ENCODE measurements at regions not wholly inside any gene's neighbourhood (a gene's known extent, or its start where the extent isn't known, plus 50 kb on each side); places are given as distances from the start of the nearest gene placed in this dataset.
"Not testable (repeated sequence)": the region's sequence is repeated elsewhere in the genome, so short reads cannot be mapped to it uniquely, and the experiment has no call there.

GRCh38 chr4:86508436-86508835, 85.7 kb upstream of the PTPN13 start:
- H3K4me3 ChIP-seq (ENCODE audit: control insufficient read depth in 2 of 3, extremely low read depth in 1 of 3, insufficient read depth in 2 of 3, low read depth in 1 of 3, low read length in 3 of 3) = no peak overlapping the region

GRCh38 chr4:86511590-86511989, 82.5 kb upstream of the PTPN13 start:
- Histone ChIP-seq H3K9ac (ENCODE audit: control insufficient read depth, extremely low read depth, insufficient read depth, low read length) (no peak overlapping the region), H3K9me3 (ENCODE audit: control insufficient read depth, low read depth, low read length) (no peaks in the 10 kb centered on the region), H3K36me3 (ENCODE audit: control insufficient read depth in 2 of 2, extremely low read depth in 1 of 2, insufficient read depth in 2 of 2, low read length in 2 of 2) (no peaks in the 10 kb centered on the region), H3K4me2 (ENCODE audit: control insufficient read depth, extremely low read depth, insufficient read depth, low read depth, low read length) (no peak overlapping the region), H3K9me1 (ENCODE audit: control insufficient read depth, extremely low read depth, insufficient read depth, low read length) (no peaks in the 10 kb centered on the region), H3K4me3 (ENCODE audit: control insufficient read depth in 2 of 3, extremely low read depth in 1 of 3, insufficient read depth in 2 of 3, low read depth in 1 of 3, low read length in 3 of 3) (no peak overlapping the region), H2AFZ (ENCODE audit: control insufficient read depth, low read length) (no peak overlapping the region), H3K4me1 (ENCODE audit: control insufficient read depth, extremely low read depth, insufficient read depth, low read length) (no peaks in the 10 kb centered on the region), H4K20me1 (ENCODE audit: control insufficient read depth, extremely low read depth, insufficient read depth, low read length) (no peaks in the 10 kb centered on the region), H3K79me2 (ENCODE audit: control insufficient read depth, insufficient read depth, low read length) (no peaks in the 10 kb centered on the region), H3K27ac (ENCODE audit: control insufficient read depth, insufficient read depth, low read length) (no peak overlapping the region), H3K27me3 (ENCODE audit: control insufficient read depth, extremely low read depth, insufficient read depth, low read length) (no peaks in the 10 kb centered on the region)
- DNase-seq (ENCODE audit: low read depth, low spot score) (no peak), FAIRE-seq (no peak)
- TF ChIP-seq EZH2 (IDR thresholded peaks at IDR 0.05; ENCODE audit: low read length) = no peak
- dilution Hi-C loops (cut with MboI; ENCODE audit: extremely low pct_ligation_motif_present, low sequenced_read_pairs) = no loop called here

More at GRCh38 chr4:86508436-86508835, 85.7 kb upstream of the PTPN13 start:
- H3K27ac ChIP-seq (ENCODE audit: control insufficient read depth, insufficient read depth, low read length) = no peak overlapping the region
- no peak overlapping the region for H3K4me2 ChIP-seq (ENCODE audit: control insufficient read depth, extremely low read depth, insufficient read depth, low read depth, low read length)
- H3K9me3 ChIP-seq (ENCODE audit: control insufficient read depth, low read depth, low read length) = no peaks in the 10 kb centered on the region
- H3K9ac ChIP-seq (ENCODE audit: control insufficient read depth, extremely low read depth, insufficient read depth, low read length) = no peak overlapping the region
- FAIRE-seq (no peak), DNase-seq (ENCODE audit: low read depth, low spot score) (no peak)
- TF ChIP-seq CTCF (optimal IDR thresholded peaks at IDR 0.05 in 1 of 3, IDR thresholded peaks at IDR 0.05 in 1 of 3, conservative IDR thresholded peaks at IDR 0.05 in 1 of 3; ENCODE audit: extremely low read depth in 1 of 3, insufficient read depth in 2 of 3, low read length in 3 of 3) (no peak), EZH2 (IDR thresholded peaks at IDR 0.05; ENCODE audit: low read length) (no peak)
- no peaks in the 10 kb centered on the region for H3K27me3 ChIP-seq (ENCODE audit: control insufficient read depth, extremely low read depth, insufficient read depth, low read length)
- dilution Hi-C loops (cut with MboI; ENCODE audit: extremely low pct_ligation_motif_present, low sequenced_read_pairs) = no loop called here
- no peak overlapping the region for H2AFZ ChIP-seq (ENCODE audit: control insufficient read depth, low read length)
- H3K79me2 ChIP-seq (ENCODE audit: control insufficient read depth, insufficient read depth, low read length) = no peaks in the 10 kb centered on the region
- no peaks in the 10 kb centered on the region for H3K9me1 ChIP-seq (ENCODE audit: control insufficient read depth, extremely low read depth, insufficient read depth, low read length)
- H4K20me1 ChIP-seq (ENCODE audit: control insufficient read depth, extremely low read depth, insufficient read depth, low read length) = no peaks in the 10 kb centered on the region
- no peaks in the 10 kb centered on the region for H3K36me3 ChIP-seq (ENCODE audit: control insufficient read depth in 2 of 2, extremely low read depth in 1 of 2, insufficient read depth in 2 of 2, low read length in 2 of 2)
- H3K4me1 ChIP-seq (ENCODE audit: control insufficient read depth, extremely low read depth, insufficient read depth, low read length) = no peaks in the 10 kb centered on the region

- Histone ChIP-seq H3K4me2 (ENCODE audit: control insufficient read depth, extremely low read depth, insufficient read depth, low read depth, low read length) (no peak overlapping the region), H3K9me1 (ENCODE audit: control insufficient read depth, extremely low read depth, insufficient read depth, low read length) (no peaks in the 10 kb centered on the region), H2AFZ (ENCODE audit: control insufficient read depth, low read length) (no peak overlapping the region), H4K20me1 (ENCODE audit: control insufficient read depth, extremely low read depth, insufficient read depth, low read length) (no peaks in the 10 kb centered on the region), H3K9ac (ENCODE audit: control insufficient read depth, extremely low read depth, insufficient read depth, low read length) (no peak overlapping the region), H3K79me2 (ENCODE audit: control insufficient read depth, insufficient read depth, low read length) (no peaks in the 10 kb centered on the region), H3K36me3 (ENCODE audit: control insufficient read depth in 2 of 2, extremely low read depth in 1 of 2, insufficient read depth in 2 of 2, low read length in 2 of 2) (no peaks in the 10 kb centered on the region), H3K27me3 (ENCODE audit: control insufficient read depth, extremely low read depth, insufficient read depth, low read length) (no peaks in the 10 kb centered on the region), H3K9me3 (ENCODE audit: control insufficient read depth, low read depth, low read length) (no peaks in the 10 kb centered on the region), H3K4me3 (ENCODE audit: control insufficient read depth in 2 of 3, extremely low read depth in 1 of 3, insufficient read depth in 2 of 3, low read depth in 1 of 3, low read length in 3 of 3) (no peak overlapping the region), H3K4me1 (ENCODE audit: control insufficient read depth, extremely low read depth, insufficient read depth, low read length) (no peaks in the 10 kb centered on the region), H3K27ac (ENCODE audit: control insufficient read depth, insufficient read depth, low read length) (no peak overlapping the region)
- DNase-seq (ENCODE audit: low read depth, low spot score) (no peak), FAIRE-seq (peak; percentile 13)
- dilution Hi-C loops (cut with MboI; ENCODE audit: extremely low pct_ligation_motif_present, low sequenced_read_pairs) = no loop called here
- TF ChIP-seq EZH2 (IDR thresholded peaks at IDR 0.05; ENCODE audit: low read length) (no peak), CTCF (optimal IDR thresholded peaks at IDR 0.05 in 1 of 3, IDR thresholded peaks at IDR 0.05 in 1 of 3, conservative IDR thresholded peaks at IDR 0.05 in 1 of 3; ENCODE audit: extremely low read depth in 1 of 3, insufficient read depth in 2 of 3, low read length in 3 of 3) (no peak)
Observed at GRCh38 chr4:86512631-86513030, 81.5 kb upstream of the PTPN13 start.

GRCh38 chr4:86515963-86516362, 78.2 kb upstream of the PTPN13 start:
- H3K4me1 ChIP-seq (ENCODE audit: control insufficient read depth, extremely low read depth, insufficient read depth, low read length); dilution Hi-C loops (cut with MboI; ENCODE audit: extremely low pct_ligation_motif_present, low sequenced_read_pairs); DNase-seq (ENCODE audit: low read depth, low spot score); H3K9me3 ChIP-seq (ENCODE audit: control insufficient read depth, low read depth, low read length); H3K4me3 ChIP-seq (ENCODE audit: control insufficient read depth in 2 of 3, extremely low read depth in 1 of 3, insufficient read depth in 2 of 3, low read depth in 1 of 3, low read length in 3 of 3); H3K79me2 ChIP-seq (ENCODE audit: control insufficient read depth, insufficient read depth, low read length); H3K4me2 ChIP-seq (ENCODE audit: control insufficient read depth, extremely low read depth, insufficient read depth, low read depth, low read length); H3K9ac ChIP-seq (ENCODE audit: control insufficient read depth, extremely low read depth, insufficient read depth, low read length); H3K27ac ChIP-seq (ENCODE audit: control insufficient read depth, insufficient read depth, low read length); H3K27me3 ChIP-seq (ENCODE audit: control insufficient read depth, extremely low read depth, insufficient read depth, low read length); FAIRE-seq; H2AFZ ChIP-seq (ENCODE audit: control insufficient read depth, low read length); H4K20me1 ChIP-seq (ENCODE audit: control insufficient read depth, extremely low read depth, insufficient read depth, low read length); H3K9me1 ChIP-seq (ENCODE audit: control insufficient read depth, extremely low read depth, insufficient read depth, low read length); H3K36me3 ChIP-seq (ENCODE audit: control insufficient read depth in 2 of 2, extremely low read depth in 1 of 2, insufficient read depth in 2 of 2, low read length in 2 of 2): not testable (repeated sequence)

Data from keratinocyte (primary cell).